GM19452 (cell line): ENCODE measurements at regions not wholly inside any gene's neighbourhood (a gene's known extent, or its start where the extent isn't known, plus 50 kb on each side); places are given as distances from the start of the nearest gene placed in this dataset.
"Not testable (repeated sequence)": the region's sequence is repeated elsewhere in the genome, so short reads cannot be mapped to it uniquely, and the experiment has no call there.

Source experiments
- ATAC-seq: cut with Tn5 transposase; IDR thresholded peaks from one replicate; pipeline ENCODE4 v1.9.1; 2021; ENCODE audit not compliant: unreplicated experiment

DNA sequence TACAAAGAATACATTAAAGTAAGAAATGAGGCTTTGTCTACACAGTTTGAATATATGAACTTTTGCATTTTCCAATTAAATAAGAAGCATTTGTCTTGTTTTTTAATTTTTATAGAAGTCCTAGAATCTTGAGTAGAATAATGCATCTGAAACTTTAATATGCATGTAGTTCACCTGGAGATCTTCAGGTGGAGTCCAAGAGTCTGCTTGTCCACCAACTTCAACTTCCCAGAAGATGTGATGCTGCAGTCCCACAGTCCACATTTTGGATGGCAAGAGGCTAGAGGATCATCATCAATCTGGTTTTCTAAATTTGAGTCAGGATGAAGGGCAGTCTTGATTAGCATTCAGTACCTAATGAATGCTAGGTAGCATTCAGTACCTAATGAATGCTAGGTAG lies 357.6 kb upstream of the SOX2 start:
- no peak for ATAC-seq

DNA sequence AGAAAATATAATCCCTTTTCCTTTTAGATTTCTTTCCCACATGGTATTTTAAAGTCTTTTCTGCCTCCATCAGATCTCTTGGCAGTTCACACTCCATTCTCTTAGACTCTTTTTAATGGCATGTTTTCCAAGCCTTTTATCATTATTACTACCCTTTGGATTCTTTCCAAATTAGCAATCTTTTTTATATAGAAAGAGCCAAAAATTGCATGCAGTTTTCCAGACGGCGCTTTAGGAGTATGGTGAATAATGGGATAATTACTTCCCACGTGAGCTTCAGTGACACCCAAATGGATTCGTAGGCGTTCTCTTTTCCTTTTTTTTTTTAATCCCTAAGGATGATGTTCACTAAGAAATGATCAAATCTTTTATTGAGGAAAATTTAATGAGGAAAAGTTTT lies 354.8 kb upstream of the DNAJC19 start:
- no peak for ATAC-seq

DNA sequence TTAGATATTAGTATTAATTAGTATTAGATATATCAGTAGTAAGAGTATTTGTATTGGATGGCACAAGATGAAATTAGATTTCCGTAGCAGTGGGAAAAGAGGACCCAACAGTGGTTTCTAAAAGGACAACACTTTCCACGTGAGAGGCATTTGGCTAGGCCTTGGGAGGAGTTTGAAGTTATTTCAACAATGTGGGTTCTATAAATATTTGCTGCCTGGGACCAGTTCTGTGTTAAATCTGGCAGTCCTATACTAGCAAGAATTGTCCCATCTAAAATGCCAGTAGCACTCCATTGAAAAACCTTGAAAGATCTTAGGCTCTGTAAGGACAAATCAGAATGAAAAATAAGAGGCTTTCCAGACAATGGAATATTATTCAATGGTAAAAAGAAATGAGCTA lies 347.1 kb upstream of the DNAJC19 start:
- ATAC-seq, result no peak

DNA sequence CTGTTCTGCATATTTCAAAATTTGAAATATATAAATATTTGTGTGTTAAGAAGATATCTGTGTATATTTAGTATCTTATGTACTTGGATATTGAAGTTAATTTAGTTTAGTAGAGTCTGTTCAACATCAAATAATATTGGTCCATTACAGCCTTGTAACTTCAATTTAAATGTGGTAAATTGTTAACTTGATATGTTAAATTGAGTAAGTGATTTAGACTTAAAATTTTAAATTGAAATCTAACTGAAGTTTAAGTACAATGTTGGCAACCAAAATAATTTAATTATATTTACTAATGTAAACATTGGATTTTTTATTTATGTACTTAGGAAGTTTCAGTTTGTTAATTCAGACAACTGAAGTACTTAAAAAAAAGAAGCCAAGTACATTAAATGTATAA lies 343.9 kb upstream of the DNAJC19 start:
- no peak for ATAC-seq

DNA sequence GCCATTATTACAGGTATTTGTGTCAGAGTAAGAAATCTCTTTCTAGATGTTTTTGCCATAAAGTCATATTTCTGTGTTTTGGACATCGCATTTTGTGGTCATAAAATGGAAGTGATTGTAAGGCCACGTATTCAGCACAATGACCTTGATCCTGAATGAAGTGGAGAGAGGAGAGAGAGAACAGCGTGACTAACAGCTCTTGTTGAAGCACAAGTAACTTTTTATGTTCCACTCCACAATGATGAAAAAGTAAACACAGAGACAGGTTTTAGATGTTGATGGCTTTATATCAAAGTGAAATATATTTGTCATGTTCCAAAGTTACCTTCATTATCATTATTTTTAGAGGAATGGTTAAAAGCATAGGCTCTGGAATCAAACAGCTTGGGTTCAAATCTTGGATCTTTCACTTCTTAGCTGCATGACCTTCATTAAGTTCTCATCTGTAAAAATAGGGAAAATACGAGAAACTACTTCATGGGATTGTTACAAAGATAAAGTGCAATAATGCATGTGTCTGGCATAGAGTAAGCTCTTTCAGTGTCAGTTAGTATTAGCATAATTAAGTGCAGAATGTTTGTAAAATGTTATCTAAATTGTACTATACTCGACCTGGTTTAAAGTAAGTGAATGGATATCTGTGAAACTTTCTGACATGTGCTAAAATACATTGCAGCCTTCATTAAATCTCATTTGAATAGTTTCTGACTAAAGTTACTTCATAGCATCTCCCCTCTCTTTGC lies 341.5 kb upstream of the DNAJC19 start:
- no peak for ATAC-seq

DNA sequence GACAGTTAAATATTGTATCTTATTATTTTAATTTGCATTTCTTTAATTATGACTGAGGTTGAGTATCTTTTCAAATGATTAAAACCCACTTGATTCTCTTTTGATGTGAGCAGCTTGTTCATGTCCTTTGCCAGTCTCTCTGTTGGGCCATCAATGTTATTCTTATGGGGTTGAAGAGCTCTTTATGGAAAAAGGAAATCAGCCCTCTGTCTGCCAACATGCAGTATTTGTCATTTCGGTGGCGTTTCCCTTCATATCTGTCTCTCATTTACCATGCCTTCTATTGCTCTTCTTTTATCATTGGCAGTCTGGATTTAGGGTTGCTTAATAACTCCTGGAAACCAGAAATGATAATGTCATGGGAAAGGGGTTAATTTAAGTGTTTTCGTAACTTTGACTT lies 340.7 kb upstream of the DNAJC19 start:
- no peak for ATAC-seq

DNA sequence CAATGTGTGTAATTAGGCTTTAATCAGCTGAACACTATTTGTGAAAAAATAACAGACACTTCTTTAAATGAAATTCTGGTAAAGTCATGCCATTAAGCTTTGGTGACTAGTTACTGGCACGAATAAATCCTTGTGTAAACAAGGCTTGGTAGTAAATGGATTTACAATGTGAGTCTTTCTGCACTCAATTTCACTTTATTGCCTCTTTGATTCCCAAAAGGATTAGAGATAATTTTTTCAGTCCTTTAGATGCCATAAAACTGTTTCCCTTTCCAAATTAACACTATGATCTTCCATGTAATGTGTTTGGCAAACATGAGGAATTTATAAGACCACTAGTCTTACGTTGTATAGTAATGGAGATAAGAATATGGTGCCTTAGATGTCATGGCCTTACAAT lies 339.5 kb upstream of the DNAJC19 start:
- ATAC-seq, result no peak

DNA sequence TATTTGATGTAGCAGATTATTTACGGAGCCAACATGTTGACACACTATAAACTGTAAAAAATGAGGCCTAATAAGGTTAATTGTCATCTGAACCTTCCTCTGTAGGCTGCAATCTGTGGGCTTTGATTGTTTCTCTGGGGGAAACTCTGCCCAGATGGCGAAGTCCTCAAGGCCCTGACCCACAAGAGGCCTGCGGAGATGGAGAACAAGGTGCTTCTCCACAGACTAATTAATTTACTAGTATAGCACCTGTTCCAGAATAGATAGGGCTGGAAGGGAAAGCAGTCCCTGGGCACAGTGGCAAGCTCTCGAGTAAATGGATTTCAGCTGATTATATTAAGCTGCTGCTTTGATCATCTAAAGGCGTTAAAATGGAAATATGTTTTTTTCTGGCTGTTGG lies 338.8 kb upstream of the DNAJC19 start:
- no peak for ATAC-seq

DNA sequence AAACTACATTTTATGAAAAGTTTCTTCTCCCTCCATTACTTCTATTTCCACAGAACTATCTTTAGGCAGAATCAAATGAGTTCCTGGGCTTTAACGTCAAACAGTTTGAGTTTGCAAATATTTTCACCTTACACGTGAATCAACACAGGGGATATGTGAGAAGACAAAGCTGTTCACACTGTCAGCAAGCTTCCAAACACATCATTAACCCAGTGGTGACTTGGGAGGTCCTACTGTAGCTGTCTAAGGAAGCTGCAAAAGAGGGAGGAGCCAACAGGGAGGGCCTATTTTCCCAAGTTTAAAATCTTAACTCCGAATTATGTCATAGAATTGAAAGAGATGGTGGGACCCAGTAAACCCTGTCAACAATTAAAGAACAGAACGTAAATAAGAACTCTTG lies 337.8 kb upstream of the DNAJC19 start:
- no peak for ATAC-seq

DNA sequence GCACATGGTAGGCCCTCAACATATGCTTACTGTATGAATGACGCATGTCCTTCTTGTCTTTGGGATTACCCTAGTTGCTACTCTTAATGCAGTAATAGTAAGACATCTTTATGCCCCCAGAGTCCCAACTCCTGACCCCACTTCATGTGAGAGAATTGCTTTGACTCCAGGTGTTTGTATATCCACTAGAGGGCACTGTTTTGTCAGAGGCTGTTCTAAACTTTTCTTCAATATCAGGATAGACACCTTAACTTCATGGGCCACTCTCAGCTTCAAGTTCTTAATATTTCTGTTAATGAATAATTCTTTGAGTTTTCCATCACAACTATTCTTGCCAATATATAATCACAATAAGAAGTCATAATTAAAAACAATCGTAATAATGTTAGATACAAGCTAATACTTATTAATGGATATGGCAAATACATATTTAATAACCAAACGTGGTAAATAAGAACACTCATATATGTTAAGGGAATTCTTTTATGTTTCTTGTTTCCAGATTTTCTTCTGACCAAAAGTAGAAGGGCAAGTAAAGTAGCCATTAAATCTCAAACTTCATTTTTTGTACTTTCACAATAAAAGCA lies 337.2 kb upstream of the DNAJC19 start:
- peak; percentile 75 for ATAC-seq

DNA sequence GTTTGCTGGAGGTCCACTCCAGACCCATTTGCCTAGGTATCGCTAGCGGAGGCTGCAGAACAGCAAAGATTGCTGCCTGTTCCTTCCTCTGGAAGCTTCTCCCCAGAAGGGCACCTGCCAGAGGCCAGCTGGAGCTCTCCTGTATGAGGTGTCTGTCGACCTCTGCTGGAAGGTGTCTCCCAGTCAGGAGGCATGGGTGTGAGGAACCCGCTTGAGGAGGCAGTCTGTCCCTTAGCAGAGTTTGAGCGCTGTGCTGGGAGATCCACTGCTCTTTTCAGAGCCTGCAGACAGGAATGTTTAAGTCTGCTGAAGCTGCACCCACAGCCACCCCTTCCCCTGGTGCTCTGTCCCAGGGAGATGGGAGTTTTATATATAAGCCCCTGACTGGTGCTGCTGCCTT lies 335.0 kb upstream of the DNAJC19 start:
- ATAC-seq, result not testable (repeated sequence)

DNA sequence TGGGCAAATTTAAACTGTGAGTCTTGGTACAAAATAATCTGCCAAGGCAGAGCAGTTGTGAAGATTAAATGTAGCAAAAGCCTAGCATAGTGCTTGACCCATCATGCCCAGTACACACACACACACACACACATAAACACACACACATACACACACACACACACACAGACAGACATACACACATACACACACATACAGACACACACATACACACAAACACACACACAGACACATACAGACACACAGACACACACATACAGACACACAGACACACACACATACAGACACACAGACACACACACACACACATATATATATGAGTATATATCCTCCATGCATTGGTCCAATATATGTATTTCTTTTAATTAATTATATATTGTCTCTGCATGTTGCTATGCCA lies 328.8 kb upstream of the DNAJC19 start:
- ATAC-seq, result no peak

DNA sequence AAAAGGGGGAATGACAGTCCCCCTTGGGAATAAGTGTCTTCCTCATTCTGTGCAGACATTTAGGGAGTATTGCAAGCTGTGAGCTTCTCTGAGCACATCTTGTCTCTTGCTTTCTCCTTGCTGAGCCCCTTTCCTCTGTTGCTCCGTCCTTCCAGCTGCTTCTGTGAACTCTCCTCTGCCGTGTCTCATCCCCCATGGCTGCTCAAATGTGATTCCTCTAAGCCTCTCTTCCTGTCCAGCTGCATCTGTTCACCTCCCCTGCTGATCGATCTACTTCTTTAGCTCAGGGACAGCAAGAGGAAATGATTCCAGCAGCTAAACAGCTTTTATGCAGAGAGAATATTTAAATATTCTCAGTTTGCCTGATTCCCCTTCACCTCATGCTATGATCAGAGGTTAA lies 328.0 kb upstream of the DNAJC19 start:
- ATAC-seq, result no peak

DNA sequence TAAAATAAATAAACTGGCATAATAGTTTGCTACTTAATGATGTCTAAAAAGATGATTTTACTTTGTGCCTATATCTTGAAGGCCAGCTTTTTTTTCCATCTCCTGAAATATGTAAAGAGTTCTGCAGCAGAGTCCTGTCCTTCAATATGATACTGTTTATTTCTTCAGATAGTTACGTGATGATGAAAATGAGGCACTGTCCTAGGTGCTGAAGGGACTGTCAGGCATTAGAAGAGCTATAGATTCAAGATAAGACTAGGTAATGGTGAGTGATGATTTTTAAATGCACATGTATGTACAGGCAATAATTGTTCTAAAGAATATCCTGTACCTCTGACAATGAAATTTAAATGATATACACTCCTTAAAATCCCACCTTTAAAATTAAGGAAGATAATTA lies 326.9 kb upstream of the DNAJC19 start:
- ATAC-seq, result no peak

DNA sequence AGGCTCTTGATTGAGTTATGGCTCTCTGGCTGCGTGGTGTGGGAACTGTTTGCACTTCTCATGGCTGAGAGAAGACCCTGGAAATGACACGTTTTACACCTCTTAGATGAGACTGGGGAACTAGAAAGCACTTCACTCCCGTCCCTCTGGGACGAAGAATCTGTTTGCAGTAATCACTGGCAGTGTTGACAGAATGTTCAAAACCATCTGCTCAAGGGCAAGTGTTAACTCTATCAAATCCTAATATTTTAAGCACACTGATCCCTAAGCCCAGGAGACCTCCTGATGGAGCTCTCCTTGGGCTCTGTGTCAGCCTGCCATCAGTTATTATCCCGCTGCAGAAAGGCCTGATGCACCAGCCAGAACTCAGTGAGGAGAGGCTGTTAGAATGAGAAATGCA lies 323.8 kb upstream of the DNAJC19 start:
- no peak for ATAC-seq

DNA sequence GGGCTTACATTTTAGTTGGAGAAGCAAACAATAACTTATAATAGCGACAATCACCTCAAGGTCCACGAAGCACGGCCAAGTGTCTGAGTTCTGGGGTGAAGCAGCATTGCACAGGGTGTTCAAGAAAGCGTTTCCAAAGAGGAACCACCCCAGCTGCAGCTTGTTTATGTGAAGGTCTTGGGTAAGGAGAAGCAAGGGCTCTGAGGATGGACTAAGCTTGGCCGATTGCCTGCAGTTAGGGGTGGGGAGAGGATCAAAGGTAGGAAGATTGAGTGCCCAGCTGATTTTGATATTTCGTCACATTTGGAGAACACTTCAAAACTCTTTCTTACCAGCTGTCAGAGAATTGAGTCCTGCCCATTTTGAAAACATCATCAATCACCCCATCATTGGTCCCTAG lies 321.6 kb upstream of the DNAJC19 start:
- no peak for ATAC-seq

DNA sequence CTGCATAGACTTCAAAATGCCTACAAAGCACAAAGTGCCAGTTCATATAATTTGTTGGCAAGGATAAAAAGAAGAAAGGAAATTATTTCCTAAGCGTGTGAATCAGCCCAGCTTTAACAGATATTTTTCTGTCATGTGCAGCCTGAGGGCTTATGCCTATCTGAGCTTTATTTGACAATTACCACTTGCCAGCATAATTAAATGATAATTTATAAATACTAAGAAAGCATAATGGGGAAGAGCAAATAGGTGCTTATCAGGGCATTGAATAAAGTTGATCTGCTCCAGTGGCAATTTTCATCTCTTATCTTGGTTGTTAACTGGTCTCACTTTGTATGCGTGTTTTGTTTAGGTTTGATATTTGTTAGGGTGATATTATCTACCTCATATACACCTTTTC lies 313.4 kb upstream of the DNAJC19 start:
- ATAC-seq, result no peak

DNA sequence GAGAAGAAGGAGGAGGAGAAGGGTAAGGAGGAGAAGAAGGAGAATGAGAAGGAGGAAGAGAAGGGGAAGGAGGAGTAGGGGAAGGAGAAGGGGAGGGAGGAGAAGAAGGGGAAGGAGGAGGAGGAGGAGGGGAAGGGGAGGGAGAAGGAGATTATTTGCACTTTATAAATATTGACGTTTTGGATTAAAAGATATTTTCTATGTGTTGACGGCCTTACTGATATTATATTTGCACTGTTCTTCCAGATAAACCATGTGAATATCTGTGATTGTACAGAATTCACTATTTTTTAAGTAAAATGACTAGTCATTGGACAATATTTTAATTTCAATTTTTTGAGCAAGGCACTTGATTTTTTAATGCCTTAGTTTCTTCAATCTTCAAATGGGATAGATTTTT lies 310.5 kb upstream of the DNAJC19 start:
- no peak for ATAC-seq

DNA sequence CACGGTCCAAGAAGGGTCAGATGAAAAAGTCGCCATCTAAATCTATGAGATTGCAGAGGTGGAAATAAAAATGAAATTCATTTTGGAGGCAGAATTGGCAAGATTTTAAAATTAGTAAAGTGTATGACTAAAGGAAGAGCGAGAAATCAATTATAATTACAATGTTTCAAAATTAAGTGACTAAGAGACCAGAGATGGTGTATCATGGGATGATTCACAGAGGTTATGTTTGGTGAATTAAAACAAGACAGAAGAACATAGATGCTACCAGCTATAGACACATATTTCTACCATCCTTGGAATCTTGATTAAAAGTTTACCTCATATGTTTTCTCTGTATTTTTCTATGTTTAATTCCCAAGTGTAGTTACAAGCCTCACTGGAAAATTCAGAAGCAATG lies 308.9 kb upstream of the DNAJC19 start:
- ATAC-seq, result no peak

DNA sequence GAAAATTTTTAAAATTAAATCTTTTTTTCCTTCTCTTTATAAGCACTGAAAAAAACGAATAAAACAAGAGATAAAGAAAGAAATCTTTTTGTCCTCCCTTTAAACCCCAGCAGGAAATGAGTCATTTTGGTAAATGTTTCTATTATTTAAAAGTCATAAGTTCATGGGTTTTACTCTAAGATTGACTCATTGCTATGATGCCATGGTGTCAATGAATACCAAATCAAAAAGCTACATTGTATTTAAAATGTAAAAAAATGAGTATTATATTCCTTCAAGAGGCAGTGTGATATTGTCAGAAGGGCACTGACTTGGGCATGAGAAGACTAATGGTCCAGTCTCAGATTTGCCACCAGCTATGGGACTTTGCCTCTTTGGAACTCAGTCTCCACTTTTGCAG lies 303.4 kb upstream of the DNAJC19 start:
- peak; percentile 92 for ATAC-seq

DNA sequence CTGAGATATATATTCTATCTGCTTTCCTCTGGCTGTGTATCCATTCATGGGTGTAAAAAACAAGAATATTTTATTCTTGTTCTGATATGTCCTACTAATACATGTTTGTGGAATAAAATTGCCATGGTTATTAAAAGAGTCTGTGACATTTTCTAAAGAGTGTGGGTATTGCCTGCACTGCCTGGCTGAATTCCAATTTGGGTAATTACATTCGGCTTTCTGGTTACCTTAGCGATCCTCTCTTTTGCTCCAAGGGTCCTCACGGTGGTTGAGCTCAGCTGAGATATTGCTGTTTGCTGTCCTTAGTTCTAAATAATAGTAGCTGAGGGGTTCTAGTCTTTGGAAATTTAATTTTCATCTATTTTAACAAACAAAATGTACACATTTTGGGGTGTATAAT lies 301.4 kb upstream of the DNAJC19 start:
- no peak for ATAC-seq

DNA sequence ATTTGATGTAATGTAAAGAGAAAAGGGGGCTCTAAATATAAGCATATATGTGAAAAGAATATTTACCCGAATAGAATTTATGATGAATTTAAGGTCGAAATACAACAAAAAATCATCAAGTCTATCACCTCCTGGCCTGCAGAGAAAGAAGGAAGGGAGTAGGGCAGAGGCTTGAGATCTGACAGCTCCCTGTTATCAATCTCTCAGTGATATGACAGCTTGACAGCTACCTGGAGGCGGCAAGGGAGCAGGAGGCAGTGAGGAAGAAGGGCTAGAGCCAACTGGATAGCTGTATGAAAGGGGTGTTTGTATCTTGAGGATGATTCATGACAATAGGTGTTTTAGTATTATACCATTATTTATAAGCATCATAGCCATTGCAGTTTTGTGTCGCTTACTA lies 299.8 kb upstream of the DNAJC19 start:
- no peak for ATAC-seq

DNA sequence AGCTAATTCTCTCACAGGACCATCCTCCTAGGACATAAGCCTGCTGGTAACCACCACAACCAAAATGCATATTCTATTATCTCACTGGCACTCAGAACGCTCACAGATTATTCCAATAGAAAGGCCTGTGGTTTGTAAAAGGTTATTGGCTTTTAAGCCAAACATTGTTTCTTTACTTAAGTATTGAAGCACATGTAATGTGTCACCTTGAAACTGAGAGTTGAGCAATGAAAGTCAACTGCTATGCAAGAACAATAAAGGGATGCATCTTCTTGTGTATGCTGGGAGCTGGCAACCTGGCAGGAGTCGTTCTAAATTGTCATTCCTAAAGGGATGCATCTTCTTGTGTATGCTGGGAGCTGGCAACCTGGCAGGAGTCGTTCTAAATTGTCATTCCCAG lies 298.6 kb upstream of the DNAJC19 start:
- no peak for ATAC-seq
